ENCODE measurements at regions not wholly inside any gene's neighbourhood (a gene's known extent, or its start where the extent isn't known, plus 50 kb on each side); places are given as distances from the start of the nearest gene placed in this dataset.
"Not testable (repeated sequence)": the region's sequence is repeated elsewhere in the genome, so short reads cannot be mapped to it uniquely, and the experiment has no call there.

DNA sequence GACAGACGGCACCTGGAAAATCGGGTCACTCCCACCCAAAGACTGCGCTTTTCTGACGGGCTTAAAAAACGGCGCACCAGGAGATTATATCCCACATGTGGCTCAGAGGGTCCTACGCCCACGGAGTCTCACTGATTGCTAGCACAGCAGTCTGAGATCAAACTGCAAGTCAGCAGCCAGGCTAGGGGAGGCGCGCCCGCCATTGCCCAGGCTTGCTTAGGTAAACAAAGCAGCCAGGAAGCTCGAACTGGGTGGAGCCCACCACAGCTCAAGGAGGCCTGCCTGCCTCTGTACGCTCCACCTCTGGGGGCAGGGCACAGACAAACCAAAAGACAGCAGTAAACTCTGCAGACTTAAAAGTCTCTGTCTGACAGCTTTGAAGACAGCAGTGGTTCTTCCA lies 909.4 kb downstream of the SORCS3 start:
- not testable (repeated sequence) for TF ChIP-seq CTCF (IDR thresholded peaks at IDR 0.05 in 8 of 11, conservative IDR thresholded peaks at IDR 0.05 in 3 of 11); POLR2A (IDR thresholded peaks at IDR 0.05)

Data from spleen (tissue), 7 donors.